GM23338 (cell line): ENCODE measurements at regions not wholly inside any gene's neighbourhood (a gene's known extent, or its start where the extent isn't known, plus 50 kb on each side); places are given as distances from the start of the nearest gene placed in this dataset.

ENCODE experiments used
- EZH2 ChIP-seq: fragments of 200-600 bp; sonication (generic); IDR thresholded peaks from one replicate; pipeline ENCODE4 v1.8.0; 2017; ENCODE audit warnings: antibody characterized with exemption, mild to moderate bottlenecking, low read depth; ENCODE audit not compliant: unreplicated experiment
- EZH2phosphoT487 ChIP-seq: fragments of 200-600 bp; sonication (generic); IDR thresholded peaks from one replicate; pipeline ENCODE4 v1.8.1; 2018; ENCODE audit warnings: antibody characterized with exemption; ENCODE audit not compliant: unreplicated experiment
- JUNB ChIP-seq: IDR thresholded peaks from one replicate; pipeline ENCODE4 v1.6.1; 2016; ENCODE audit warnings: antibody characterized with exemption; ENCODE audit not compliant: unreplicated experiment
- POLR2AphosphoS5 ChIP-seq: IDR thresholded peaks from 2 replicates; pipeline ENCODE4 v1.6.1; 2016; ENCODE audit warnings: antibody characterized with exemption, low read depth
- STAT1 ChIP-seq: IDR thresholded peaks from one replicate; pipeline ENCODE4 v1.6.1; 2016; ENCODE audit warnings: antibody characterized with exemption; ENCODE audit not compliant: unreplicated experiment
- TF ChIP-seq, protein P1 (sequence below), 2 experiments: fragments of 200-600 bp in 1 of 2; sonication (generic) in 1 of 2; conservative IDR thresholded peaks; 2 replicates each; pipeline versions ENCODE4 v1.5.1 to v1.6.1; 2016 to 2017; ENCODE audit warnings: antibody characterized with exemption in 2 of 2, low read depth in 2 of 2, mild to moderate bottlenecking in 2 of 2, moderate library complexity in 1 of 2
- TF ChIP-seq, protein P2 (sequence below): IDR thresholded peaks from one replicate; pipeline ENCODE4 v1.6.1; 2018; ENCODE audit warnings: antibody characterized with exemption; ENCODE audit not compliant: unreplicated experiment
- TF ChIP-seq, protein P3 (sequence below): IDR thresholded peaks from 2 replicates; pipeline ENCODE4 v1.6.1; 2016; ENCODE audit warnings: antibody characterized with exemption

DNA sequence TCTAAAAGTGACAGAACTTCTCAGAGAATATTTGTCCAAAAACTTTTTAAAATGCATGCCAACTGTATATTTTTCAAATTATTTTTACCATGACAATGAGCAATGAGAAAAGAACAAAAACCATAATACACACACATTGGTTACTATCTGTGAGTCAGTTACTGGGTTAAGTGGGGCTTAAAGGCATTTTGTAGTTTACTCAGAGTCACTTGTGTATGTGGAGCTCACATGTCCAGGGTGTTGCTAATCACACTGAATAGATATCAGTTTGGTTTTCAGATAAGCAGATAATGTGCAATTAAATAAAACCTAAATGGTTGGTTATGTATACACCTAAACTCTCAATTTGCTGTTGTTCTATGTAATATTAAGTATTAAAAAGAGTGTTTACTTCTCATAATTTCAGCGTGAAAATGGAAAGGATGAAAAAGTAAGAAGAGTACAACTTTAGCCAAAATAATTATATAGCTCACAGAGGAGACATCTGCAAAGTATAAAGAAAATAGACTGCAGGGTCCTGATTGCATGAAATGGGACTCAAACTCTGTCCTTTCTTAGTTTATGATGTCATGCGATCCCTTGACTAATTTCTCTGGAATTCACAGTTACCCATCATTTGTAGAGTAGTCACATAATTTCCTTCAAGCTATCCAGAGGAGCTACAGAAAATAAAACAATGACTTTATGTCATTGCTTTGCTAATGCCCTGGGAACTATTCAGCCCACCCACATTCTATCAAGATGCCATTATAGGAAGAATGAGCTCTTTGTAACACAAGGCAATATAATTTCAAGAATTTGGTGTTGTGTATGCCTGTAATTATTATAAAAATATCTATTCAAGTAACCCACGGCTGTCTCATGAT is 388.0 kb upstream of the ZNF608 start:
- no peak for TF ChIP-seq JUNB
- TF ChIP-seq, protein P1, sequence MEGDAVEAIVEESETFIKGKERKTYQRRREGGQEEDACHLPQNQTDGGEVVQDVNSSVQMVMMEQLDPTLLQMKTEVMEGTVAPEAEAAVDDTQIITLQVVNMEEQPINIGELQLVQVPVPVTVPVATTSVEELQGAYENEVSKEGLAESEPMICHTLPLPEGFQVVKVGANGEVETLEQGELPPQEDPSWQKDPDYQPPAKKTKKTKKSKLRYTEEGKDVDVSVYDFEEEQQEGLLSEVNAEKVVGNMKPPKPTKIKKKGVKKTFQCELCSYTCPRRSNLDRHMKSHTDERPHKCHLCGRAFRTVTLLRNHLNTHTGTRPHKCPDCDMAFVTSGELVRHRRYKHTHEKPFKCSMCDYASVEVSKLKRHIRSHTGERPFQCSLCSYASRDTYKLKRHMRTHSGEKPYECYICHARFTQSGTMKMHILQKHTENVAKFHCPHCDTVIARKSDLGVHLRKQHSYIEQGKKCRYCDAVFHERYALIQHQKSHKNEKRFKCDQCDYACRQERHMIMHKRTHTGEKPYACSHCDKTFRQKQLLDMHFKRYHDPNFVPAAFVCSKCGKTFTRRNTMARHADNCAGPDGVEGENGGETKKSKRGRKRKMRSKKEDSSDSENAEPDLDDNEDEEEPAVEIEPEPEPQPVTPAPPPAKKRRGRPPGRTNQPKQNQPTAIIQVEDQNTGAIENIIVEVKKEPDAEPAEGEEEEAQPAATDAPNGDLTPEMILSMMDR (conservative IDR thresholded peaks at IDR 0.05; ENCODE audit: low read depth in 2 of 2): no peak
- TF ChIP-seq, protein P2, sequence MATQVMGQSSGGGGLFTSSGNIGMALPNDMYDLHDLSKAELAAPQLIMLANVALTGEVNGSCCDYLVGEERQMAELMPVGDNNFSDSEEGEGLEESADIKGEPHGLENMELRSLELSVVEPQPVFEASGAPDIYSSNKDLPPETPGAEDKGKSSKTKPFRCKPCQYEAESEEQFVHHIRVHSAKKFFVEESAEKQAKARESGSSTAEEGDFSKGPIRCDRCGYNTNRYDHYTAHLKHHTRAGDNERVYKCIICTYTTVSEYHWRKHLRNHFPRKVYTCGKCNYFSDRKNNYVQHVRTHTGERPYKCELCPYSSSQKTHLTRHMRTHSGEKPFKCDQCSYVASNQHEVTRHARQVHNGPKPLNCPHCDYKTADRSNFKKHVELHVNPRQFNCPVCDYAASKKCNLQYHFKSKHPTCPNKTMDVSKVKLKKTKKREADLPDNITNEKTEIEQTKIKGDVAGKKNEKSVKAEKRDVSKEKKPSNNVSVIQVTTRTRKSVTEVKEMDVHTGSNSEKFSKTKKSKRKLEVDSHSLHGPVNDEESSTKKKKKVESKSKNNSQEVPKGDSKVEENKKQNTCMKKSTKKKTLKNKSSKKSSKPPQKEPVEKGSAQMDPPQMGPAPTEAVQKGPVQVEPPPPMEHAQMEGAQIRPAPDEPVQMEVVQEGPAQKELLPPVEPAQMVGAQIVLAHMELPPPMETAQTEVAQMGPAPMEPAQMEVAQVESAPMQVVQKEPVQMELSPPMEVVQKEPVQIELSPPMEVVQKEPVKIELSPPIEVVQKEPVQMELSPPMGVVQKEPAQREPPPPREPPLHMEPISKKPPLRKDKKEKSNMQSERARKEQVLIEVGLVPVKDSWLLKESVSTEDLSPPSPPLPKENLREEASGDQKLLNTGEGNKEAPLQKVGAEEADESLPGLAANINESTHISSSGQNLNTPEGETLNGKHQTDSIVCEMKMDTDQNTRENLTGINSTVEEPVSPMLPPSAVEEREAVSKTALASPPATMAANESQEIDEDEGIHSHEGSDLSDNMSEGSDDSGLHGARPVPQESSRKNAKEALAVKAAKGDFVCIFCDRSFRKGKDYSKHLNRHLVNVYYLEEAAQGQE: no peak
- no peak for TF ChIP-seq POLR2AphosphoS5
- TF ChIP-seq EZH2: no peak
- TF ChIP-seq EZH2phosphoT487: no peak
- TF ChIP-seq, protein P3, sequence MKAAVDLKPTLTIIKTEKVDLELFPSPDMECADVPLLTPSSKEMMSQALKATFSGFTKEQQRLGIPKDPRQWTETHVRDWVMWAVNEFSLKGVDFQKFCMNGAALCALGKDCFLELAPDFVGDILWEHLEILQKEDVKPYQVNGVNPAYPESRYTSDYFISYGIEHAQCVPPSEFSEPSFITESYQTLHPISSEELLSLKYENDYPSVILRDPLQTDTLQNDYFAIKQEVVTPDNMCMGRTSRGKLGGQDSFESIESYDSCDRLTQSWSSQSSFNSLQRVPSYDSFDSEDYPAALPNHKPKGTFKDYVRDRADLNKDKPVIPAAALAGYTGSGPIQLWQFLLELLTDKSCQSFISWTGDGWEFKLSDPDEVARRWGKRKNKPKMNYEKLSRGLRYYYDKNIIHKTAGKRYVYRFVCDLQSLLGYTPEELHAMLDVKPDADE: no peak
- TF ChIP-seq STAT1: no peak
